Vagina (tissue), 2 donors: ENCODE measurements at regions not wholly inside any gene's neighbourhood (a gene's known extent, or its start where the extent isn't known, plus 50 kb on each side); places are given as distances from the start of the nearest gene placed in this dataset.
"Not testable (repeated sequence)": the region's sequence is repeated elsewhere in the genome, so short reads cannot be mapped to it uniquely, and the experiment has no call there.

Experiments used
- DNase-seq, 2 donors: peaks; one replicate each; pipeline ENCODE4 v3.0.0-alpha.2; 2017; ENCODE audit errors: extremely low spot score in 2 of 2
- H3K27ac ChIP-seq: fragments of 200-600 bp; sonication (generic); one replicate; pipeline ENCODE4 v1.5.1; 2019
- H3K27me3 ChIP-seq: fragments of 200-600 bp; sonication (generic); one replicate; pipeline ENCODE4 v1.5.1; 2019
- H3K36me3 ChIP-seq, 2 donors: fragments of 200-600 bp; sonication (generic); one replicate each; pipeline ENCODE4 v1.5.1; 2017 to 2019
- H3K4me1 ChIP-seq: fragments of 200-600 bp; sonication (generic); one replicate; pipeline ENCODE4 v1.5.1; 2019
- H3K4me3 ChIP-seq, 2 donors: fragments of 200-600 bp; sonication (generic); 1 replicate in 1 of 2; 2 replicates in 1 of 2; pipeline ENCODE4 v1.5.1; 2016 to 2019
- H3K9me3 ChIP-seq: fragments of 200-600 bp; sonication (generic); one replicate; pipeline ENCODE4 v1.5.1; 2019
- CTCF ChIP-seq, 3 experiments: fragments of 450-650 bp in 2 of 3; fragments of 200-600 bp in 1 of 3; sonication (generic) in 1 of 3; IDR thresholded peaks; one replicate each; pipeline ENCODE4 v1.5.1; 2017 to 2019; ENCODE audit warnings: antibody characterized with exemption in 3 of 3, mild to moderate bottlenecking in 2 of 3, moderate library complexity in 2 of 3
- POLR2A ChIP-seq, 2 donors: fragments of 450-650 bp; IDR thresholded peaks; one replicate each; pipeline ENCODE4 v1.6.1; 2017; ENCODE audit warnings: antibody characterized with exemption in 2 of 2, mild to moderate bottlenecking in 2 of 2, moderate library complexity in 2 of 2
- POLR2AphosphoS5 ChIP-seq, 2 donors: sonication (generic); formaldehyde crosslinking; IDR thresholded peaks; one replicate each; pipeline ENCODE4 v1.9.0; 2017; ENCODE audit warnings: antibody characterized with exemption in 2 of 2, mild to moderate bottlenecking in 2 of 2, low read depth in 1 of 2; ENCODE audit not compliant: insufficient read depth in 1 of 2
- intact Hi-C: fragments of 100-400 bp; cut with DNase I; formaldehyde crosslinking; loops from one replicate; pipeline ENCODE4 v1.15.1; 2023

- Histone ChIP-seq H3K4me3 (no peak overlapping the region), H3K27ac (no peak overlapping the region), H3K4me1 (no peaks in the 10 kb centered on the region), H3K27me3 (no peaks in the 10 kb centered on the region), H3K36me3 (no peaks in the 10 kb centered on the region), H3K9me3 (no peaks in the 10 kb centered on the region)
- no peak for DNase-seq
- no peak for TF ChIP-seq CTCF (IDR thresholded peaks at IDR 0.05)
- no peak for TF ChIP-seq POLR2AphosphoS5 (IDR thresholded peaks at IDR 0.05; ENCODE audit: insufficient read depth in 1 of 2, low read depth in 1 of 2)
- no peak for TF ChIP-seq POLR2A (IDR thresholded peaks at IDR 0.05)
- intact Hi-C loops, result no loop called here
Measured at GRCh38 chr7:91620827-91621226, 259.7 kb downstream of the MTERF1 start.

- H3K27ac ChIP-seq, H3K27me3 ChIP-seq, intact Hi-C loops, DNase-seq, H3K9me3 ChIP-seq, H3K4me3 ChIP-seq, H3K4me1 ChIP-seq, H3K36me3 ChIP-seq: not testable (repeated sequence)
Measured at GRCh38 chr7:91627324-91627723, 253.2 kb downstream of the MTERF1 start.

- H3K36me3 ChIP-seq, result no peaks in the 10 kb centered on the region
- no peaks in the 10 kb centered on the region for H3K27me3 ChIP-seq
- TF ChIP-seq POLR2AphosphoS5 (IDR thresholded peaks at IDR 0.05; ENCODE audit: insufficient read depth in 1 of 2, low read depth in 1 of 2), result no peak
- TF ChIP-seq CTCF (IDR thresholded peaks at IDR 0.05), result no peak
- no peak for TF ChIP-seq POLR2A (IDR thresholded peaks at IDR 0.05)
- H3K9me3 ChIP-seq, result no peaks in the 10 kb centered on the region
- H3K27ac ChIP-seq, result no peak overlapping the region
- H3K4me1 ChIP-seq, result no peaks in the 10 kb centered on the region
- intact Hi-C loops, result no loop called here
- H3K4me3 ChIP-seq, result no peak overlapping the region
- DNase-seq, result no peak
Measured at GRCh38 chr7:91628742-91629141, 251.8 kb downstream of the MTERF1 start.

- H3K9me3 ChIP-seq, result no peaks in the 10 kb centered on the region
- TF ChIP-seq POLR2A (IDR thresholded peaks at IDR 0.05) (no peak), POLR2AphosphoS5 (IDR thresholded peaks at IDR 0.05; ENCODE audit: insufficient read depth in 1 of 2, low read depth in 1 of 2) (no peak), CTCF (IDR thresholded peaks at IDR 0.05) (no peak)
- H3K4me1 ChIP-seq, result no peaks in the 10 kb centered on the region
- H3K27me3 ChIP-seq, result no peaks in the 10 kb centered on the region
- H3K36me3 ChIP-seq, result no peaks in the 10 kb centered on the region
- intact Hi-C loops, result no loop called here
- no peak for DNase-seq
- no peak overlapping the region for H3K4me3 ChIP-seq
- no peak overlapping the region for H3K27ac ChIP-seq
Measured at GRCh38 chr7:91630581-91631380, 249.7 kb downstream of the MTERF1 start.

- intact Hi-C loops, result no loop called here
- DNase-seq, result no peak
- no peak overlapping the region for H3K4me3 ChIP-seq
- no peaks in the 10 kb centered on the region for H3K27me3 ChIP-seq
- H3K4me1 ChIP-seq, result no peaks in the 10 kb centered on the region
- no peaks in the 10 kb centered on the region for H3K9me3 ChIP-seq
- TF ChIP-seq CTCF (IDR thresholded peaks at IDR 0.05), result no peak
- no peak for TF ChIP-seq POLR2AphosphoS5 (IDR thresholded peaks at IDR 0.05; ENCODE audit: insufficient read depth in 1 of 2, low read depth in 1 of 2)
- TF ChIP-seq POLR2A (IDR thresholded peaks at IDR 0.05), result no peak
- no peaks in the 10 kb centered on the region for H3K36me3 ChIP-seq
- no peak overlapping the region for H3K27ac ChIP-seq
Measured at GRCh38 chr7:91632234-91632940, 248.1 kb downstream of the MTERF1 start.
